ENCODE measurements at regions not wholly inside any gene's neighbourhood (a gene's known extent, or its start where the extent isn't known, plus 50 kb on each side); places are given as distances from the start of the nearest gene placed in this dataset.

DNA sequence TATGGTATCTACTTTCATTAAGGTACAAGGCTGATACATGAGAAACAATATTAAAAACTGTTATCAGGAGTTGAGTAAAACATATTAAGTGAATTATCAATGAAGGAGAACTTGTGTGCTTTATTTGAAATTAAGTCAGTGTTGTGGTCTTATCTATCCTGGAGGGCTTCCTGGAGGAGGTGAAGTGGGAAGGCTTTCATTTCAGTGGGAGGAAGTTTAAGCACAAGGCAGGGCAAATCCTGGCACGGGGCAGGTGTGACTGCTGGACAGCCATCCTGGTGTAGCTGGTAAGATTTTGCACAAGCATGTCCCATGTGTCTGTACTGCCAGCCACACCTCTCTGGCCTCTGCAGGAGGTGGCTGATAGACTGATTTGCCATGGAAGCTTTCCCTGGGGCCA, 159.7 kb upstream of the SKOR2 start:
- no peaks in the 10 kb centered on the region for H3K4me1 ChIP-seq (ENCODE audit: insufficient read depth)
- no peak for DNase-seq (ENCODE audit: low spot score)
- H2AFZ ChIP-seq, result no peak overlapping the region

DNA sequence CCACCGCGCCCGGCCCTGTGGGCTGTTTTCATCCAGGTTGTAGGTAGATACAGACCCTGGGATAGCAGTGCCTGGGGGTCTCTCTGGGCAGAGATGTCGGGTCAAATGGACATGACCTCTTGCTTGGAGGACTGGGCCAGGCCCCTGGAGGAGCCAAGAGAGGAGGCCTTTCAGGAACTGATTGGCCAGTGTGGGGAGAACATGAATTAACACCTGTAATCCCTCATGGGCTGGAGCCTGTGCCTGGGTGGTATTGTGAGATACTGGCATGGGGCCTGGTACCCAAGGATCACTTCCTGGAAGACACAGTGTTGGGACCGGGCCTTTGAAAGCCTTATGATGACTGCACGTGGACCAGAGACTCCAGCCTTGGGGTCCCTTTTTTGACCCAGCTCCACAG, 158.7 kb upstream of the SKOR2 start:
- DNase-seq (ENCODE audit: low spot score), result no peak
- H3K27ac ChIP-seq, result no peak overlapping the region
- no peak overlapping the region for H3K4me3 ChIP-seq
- no peaks in the 10 kb centered on the region for H3K4me1 ChIP-seq (ENCODE audit: insufficient read depth)
- no peaks in the 10 kb centered on the region for H3K27me3 ChIP-seq
- TF ChIP-seq EZH2 (IDR thresholded peaks at IDR 0.05; ENCODE audit: borderline replicate concordance), result no peak
- TF ChIP-seq, protein P1, sequence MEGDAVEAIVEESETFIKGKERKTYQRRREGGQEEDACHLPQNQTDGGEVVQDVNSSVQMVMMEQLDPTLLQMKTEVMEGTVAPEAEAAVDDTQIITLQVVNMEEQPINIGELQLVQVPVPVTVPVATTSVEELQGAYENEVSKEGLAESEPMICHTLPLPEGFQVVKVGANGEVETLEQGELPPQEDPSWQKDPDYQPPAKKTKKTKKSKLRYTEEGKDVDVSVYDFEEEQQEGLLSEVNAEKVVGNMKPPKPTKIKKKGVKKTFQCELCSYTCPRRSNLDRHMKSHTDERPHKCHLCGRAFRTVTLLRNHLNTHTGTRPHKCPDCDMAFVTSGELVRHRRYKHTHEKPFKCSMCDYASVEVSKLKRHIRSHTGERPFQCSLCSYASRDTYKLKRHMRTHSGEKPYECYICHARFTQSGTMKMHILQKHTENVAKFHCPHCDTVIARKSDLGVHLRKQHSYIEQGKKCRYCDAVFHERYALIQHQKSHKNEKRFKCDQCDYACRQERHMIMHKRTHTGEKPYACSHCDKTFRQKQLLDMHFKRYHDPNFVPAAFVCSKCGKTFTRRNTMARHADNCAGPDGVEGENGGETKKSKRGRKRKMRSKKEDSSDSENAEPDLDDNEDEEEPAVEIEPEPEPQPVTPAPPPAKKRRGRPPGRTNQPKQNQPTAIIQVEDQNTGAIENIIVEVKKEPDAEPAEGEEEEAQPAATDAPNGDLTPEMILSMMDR (IDR thresholded peaks at IDR 0.05; ENCODE audit: poor library complexity), result no peak
- no peak for TF ChIP-seq EZH2phosphoT487 (IDR thresholded peaks at IDR 0.05; ENCODE audit: low read depth, severe bottlenecking, unreplicated experiment)
- no peaks in the 10 kb centered on the region for H3K36me3 ChIP-seq (replicated peaks; ENCODE audit: insufficient read depth, low read depth)
- H3K9me3 ChIP-seq (ENCODE audit: low read depth), result no peaks in the 10 kb centered on the region
- H2AFZ ChIP-seq, result no peak overlapping the region
- 97% methylated on average over 6 of the region's 6 CpGs for WGBS (ENCODE audit: low lambda C conversion rate, missing lambda C conversion rate)
- H3K9me2 ChIP-seq (replicated peaks; ENCODE audit: insufficient read depth), result no peaks in the 10 kb centered on the region
- H4K20me1 ChIP-seq (ENCODE audit: insufficient read depth, poor library complexity, severe bottlenecking), result no peaks in the 10 kb centered on the region
- H3K4me2 ChIP-seq, result no peak overlapping the region
- no peaks in the 10 kb centered on the region for H3K79me2 ChIP-seq

More for the DNA sequence above, 159.7 kb upstream of the SKOR2 start:
- Histone ChIP-seq H3K4me2 (no peak overlapping the region), H4K20me1 (ENCODE audit: insufficient read depth, poor library complexity, severe bottlenecking) (no peaks in the 10 kb centered on the region), H3K9me2 (replicated peaks; ENCODE audit: insufficient read depth) (no peaks in the 10 kb centered on the region), H3K36me3 (replicated peaks; ENCODE audit: insufficient read depth, low read depth) (no peaks in the 10 kb centered on the region), H3K27me3 (no peaks in the 10 kb centered on the region), H3K9me3 (ENCODE audit: low read depth) (no peaks in the 10 kb centered on the region), H3K4me3 (no peak overlapping the region), H3K79me2 (no peaks in the 10 kb centered on the region), H3K27ac (no peak overlapping the region)
- WGBS (ENCODE audit: low lambda C conversion rate, missing lambda C conversion rate), result 85% methylated on average over 1 of the region's 1 CpG
- TF ChIP-seq EZH2 (IDR thresholded peaks at IDR 0.05; ENCODE audit: borderline replicate concordance) (no peak), EZH2phosphoT487 (IDR thresholded peaks at IDR 0.05; ENCODE audit: low read depth, severe bottlenecking, unreplicated experiment) (no peak)
- TF ChIP-seq, protein P1 (IDR thresholded peaks at IDR 0.05; ENCODE audit: poor library complexity), result no peak

DNA sequence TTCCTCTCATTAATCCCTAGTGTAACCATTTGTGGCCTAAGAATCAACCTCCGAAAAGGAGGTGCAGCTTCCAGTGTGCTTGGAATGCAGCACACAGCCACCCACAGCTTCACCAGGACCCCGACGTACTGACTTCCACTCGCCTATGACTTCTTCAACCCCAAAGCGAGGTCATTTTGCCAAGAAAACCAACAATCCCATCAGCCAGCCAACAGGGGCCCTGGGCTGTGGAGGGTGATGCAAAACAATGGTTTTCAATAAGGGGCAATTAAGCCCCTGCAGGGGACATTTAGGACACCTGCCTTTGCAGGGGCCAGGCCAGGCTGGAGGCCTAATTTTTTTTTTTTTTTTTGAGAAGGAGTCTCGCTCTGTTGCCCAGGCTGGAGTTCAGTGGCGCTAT, 158.1 kb upstream of the SKOR2 start:
- DNase-seq (ENCODE audit: low spot score), result no peak
- TF ChIP-seq, protein P1 (IDR thresholded peaks at IDR 0.05; ENCODE audit: poor library complexity), result no peak
- TF ChIP-seq EZH2phosphoT487 (IDR thresholded peaks at IDR 0.05; ENCODE audit: low read depth, severe bottlenecking, unreplicated experiment) (no peak), EZH2 (IDR thresholded peaks at IDR 0.05; ENCODE audit: borderline replicate concordance) (no peak)
- Histone ChIP-seq H3K4me1 (ENCODE audit: insufficient read depth) (no peaks in the 10 kb centered on the region), H3K27ac (no peak overlapping the region), H3K79me2 (no peaks in the 10 kb centered on the region), H3K36me3 (replicated peaks; ENCODE audit: insufficient read depth, low read depth) (no peaks in the 10 kb centered on the region), H3K9me3 (ENCODE audit: low read depth) (no peaks in the 10 kb centered on the region), H4K20me1 (ENCODE audit: insufficient read depth, poor library complexity, severe bottlenecking) (no peaks in the 10 kb centered on the region), H3K4me3 (no peak overlapping the region), H3K27me3 (no peaks in the 10 kb centered on the region), H3K9me2 (replicated peaks; ENCODE audit: insufficient read depth) (no peaks in the 10 kb centered on the region), H2AFZ (no peak overlapping the region), H3K4me2 (no peak overlapping the region)
- 92% methylated on average over 7 of the region's 7 CpGs for WGBS (ENCODE audit: low lambda C conversion rate, missing lambda C conversion rate)

DNA sequence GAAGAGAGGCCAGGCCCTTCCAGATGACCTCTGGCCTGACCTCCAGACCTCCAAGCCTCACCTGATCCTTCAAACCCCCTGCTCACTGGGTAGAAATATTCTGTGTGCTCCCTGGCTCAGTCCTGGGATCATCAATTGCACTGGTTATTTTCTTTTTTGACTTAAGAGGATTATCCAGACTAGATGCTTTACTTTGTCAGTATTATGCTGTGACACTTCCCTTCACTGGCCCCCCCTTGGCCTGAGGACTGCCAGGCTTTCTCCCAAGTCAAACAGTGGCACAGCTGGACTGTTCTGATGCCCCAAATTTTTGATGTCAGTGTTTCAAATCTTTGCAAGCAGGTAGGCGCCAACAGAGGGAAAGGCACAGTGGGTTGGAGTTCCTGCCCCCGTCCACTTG, 156.3 kb upstream of the SKOR2 start:
- Histone ChIP-seq H3K4me1 (ENCODE audit: insufficient read depth) (no peaks in the 10 kb centered on the region), H3K79me2 (no peaks in the 10 kb centered on the region), H3K4me2 (no peak overlapping the region), H3K27ac (no peak overlapping the region), H3K9me3 (ENCODE audit: low read depth) (no peaks in the 10 kb centered on the region), H3K4me3 (no peak overlapping the region), H2AFZ (no peak overlapping the region), H3K27me3 (no peaks in the 10 kb centered on the region), H3K9me2 (replicated peaks; ENCODE audit: insufficient read depth) (no peaks in the 10 kb centered on the region), H3K36me3 (replicated peaks; ENCODE audit: insufficient read depth, low read depth) (no peaks in the 10 kb centered on the region), H4K20me1 (ENCODE audit: insufficient read depth, poor library complexity, severe bottlenecking) (no peaks in the 10 kb centered on the region)
- no peak for DNase-seq (ENCODE audit: low spot score)
- 94% methylated on average over 2 of the region's 2 CpGs for WGBS (ENCODE audit: low lambda C conversion rate, missing lambda C conversion rate)
- TF ChIP-seq EZH2phosphoT487 (IDR thresholded peaks at IDR 0.05; ENCODE audit: low read depth, severe bottlenecking, unreplicated experiment), result no peak
- no peak for TF ChIP-seq EZH2 (IDR thresholded peaks at IDR 0.05; ENCODE audit: borderline replicate concordance)
- TF ChIP-seq, protein P1 (IDR thresholded peaks at IDR 0.05; ENCODE audit: poor library complexity), result no peak

Measured in hepatocyte (in vitro differentiated cells).